Nephron progenitor cell (in vitro differentiated cells): ENCODE measurements at regions not wholly inside any gene's neighbourhood (a gene's known extent, or its start where the extent isn't known, plus 50 kb on each side); places are given as distances from the start of the nearest gene placed in this dataset.

Source experiments
- DNase-seq: peaks from one replicate; pipeline ENCODE4 v3.0.0; 2021
- H3K27ac Mint-ChIP-seq: 2 replicates; pipeline ENCODE4 v1.8.0; 2021; ENCODE audit warnings: mild to moderate bottlenecking, moderate library complexity, mixed read lengths
- H3K27me3 Mint-ChIP-seq: 2 replicates; pipeline ENCODE4 v1.8.0; 2021; ENCODE audit warnings: mild to moderate bottlenecking, low read depth, mixed read lengths; ENCODE audit not compliant: poor library complexity
- H3K36me3 Mint-ChIP-seq: 2 replicates; pipeline ENCODE4 v1.8.0; 2021; ENCODE audit warnings: low read depth, mixed read lengths
- H3K4me1 Mint-ChIP-seq: 2 replicates; pipeline ENCODE4 v1.8.0; 2021; ENCODE audit warnings: mixed read lengths
- H3K4me3 Mint-ChIP-seq: 2 replicates; pipeline ENCODE4 v1.8.0; 2021; ENCODE audit warnings: mild to moderate bottlenecking, moderate library complexity, mixed read lengths
- H3K9me3 Mint-ChIP-seq: 2 replicates; pipeline ENCODE4 v1.8.0; 2021; ENCODE audit warnings: mild to moderate bottlenecking, moderate library complexity, mixed read lengths
- CTCF ChIP-seq: fragments of 200-600 bp; sonication (generic); IDR thresholded peaks from 2 replicates; pipeline ENCODE4 v1.5.0; 2021; ENCODE audit warnings: antibody characterized with exemption

- Mint-ChIP-seq H3K27ac (no peak overlapping the region), H3K4me1 (peaks cover 8% of the 10 kb centered on the region), H3K9me3 (no peaks in the 10 kb centered on the region), H3K36me3 (no peaks in the 10 kb centered on the region), H3K4me3 (no peak overlapping the region), H3K27me3 (peaks cover 3% of the 10 kb centered on the region)
- DNase-seq = no peak
- no peak for TF ChIP-seq CTCF
Measured at GRCh38 chr16:59552164-59552563, 818.0 kb upstream of the GOT2 start.

GRCh38 chr16:59545721-59546120 is 811.6 kb upstream of the GOT2 start:
- no peaks in the 10 kb centered on the region for H3K27me3 Mint-ChIP-seq
- peaks cover 8% of the 10 kb centered on the region for H3K4me1 Mint-ChIP-seq
- TF ChIP-seq CTCF = no peak

DNA sequence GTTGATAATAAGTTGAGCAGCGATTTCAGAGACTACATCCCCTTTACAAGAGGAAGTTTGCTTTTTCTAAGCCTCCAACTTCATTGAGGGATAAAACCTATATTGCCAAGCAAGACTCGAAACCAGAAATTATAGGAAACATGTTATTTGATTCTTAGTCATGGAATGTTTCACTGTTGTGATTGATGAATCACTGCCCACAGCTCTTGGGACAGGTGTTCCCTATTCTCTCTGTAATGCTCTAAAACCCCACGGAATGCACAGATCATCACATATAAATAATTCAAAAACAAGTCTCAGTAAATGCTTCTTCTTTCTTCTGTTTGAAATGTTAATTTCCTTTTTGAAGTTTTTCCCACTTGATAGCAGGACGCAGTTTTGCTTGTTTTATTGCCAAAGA is 809.5 kb upstream of the GOT2 start:
- Mint-ChIP-seq H3K4me1 (peaks cover 8% of the 10 kb centered on the region), H3K27ac (no peak overlapping the region), H3K9me3 (no peaks in the 10 kb centered on the region), H3K27me3 (no peaks in the 10 kb centered on the region), H3K4me3 (no peak overlapping the region), H3K36me3 (no peaks in the 10 kb centered on the region)
- TF ChIP-seq CTCF = no peak
- no peak for DNase-seq

More at GRCh38 chr16:59545721-59546120, 811.6 kb upstream of the GOT2 start:
- Mint-ChIP-seq H3K4me3 (no peak overlapping the region), H3K27ac (no peak overlapping the region), H3K36me3 (no peaks in the 10 kb centered on the region), H3K9me3 (no peaks in the 10 kb centered on the region)
- DNase-seq = no peak

GRCh38 chr16:59540621-59541020 is 806.5 kb upstream of the GOT2 start:
- no peak for DNase-seq
- Mint-ChIP-seq H3K4me3 (no peak overlapping the region), H3K36me3 (no peaks in the 10 kb centered on the region), H3K27me3 (no peaks in the 10 kb centered on the region), H3K4me1 (no peaks in the 10 kb centered on the region), H3K9me3 (peaks cover 3% of the 10 kb centered on the region), H3K27ac (no peak overlapping the region)
- no peak for TF ChIP-seq CTCF

DNA sequence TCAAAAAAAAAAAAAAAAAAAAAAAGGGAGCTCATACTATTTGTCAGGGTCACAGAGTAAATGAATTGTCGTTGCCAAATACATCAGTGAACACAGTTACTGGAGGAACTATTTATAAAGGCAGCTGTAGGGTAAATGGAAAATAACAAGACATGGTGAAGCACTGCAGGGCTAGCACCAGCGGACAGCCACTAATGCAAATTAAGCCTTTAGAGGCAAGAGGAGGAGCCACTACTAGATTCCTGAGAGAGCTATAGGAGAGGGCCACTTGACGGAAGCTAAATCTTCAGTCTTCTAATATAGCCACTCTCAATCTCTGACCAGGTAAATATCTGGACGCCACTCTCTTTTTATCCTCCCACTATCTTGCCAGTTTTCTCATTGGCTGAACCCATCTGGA is 801.2 kb upstream of the GOT2 start:
- H3K36me3 Mint-ChIP-seq = no peaks in the 10 kb centered on the region
- no peak overlapping the region for H3K27ac Mint-ChIP-seq
- DNase-seq = no peak
- peaks cover 3% of the 10 kb centered on the region for H3K9me3 Mint-ChIP-seq
- TF ChIP-seq CTCF = no peak
- peaks cover 3% of the 10 kb centered on the region for H3K27me3 Mint-ChIP-seq
- no peak overlapping the region for H3K4me3 Mint-ChIP-seq
- no peaks in the 10 kb centered on the region for H3K4me1 Mint-ChIP-seq

- Mint-ChIP-seq H3K27me3 (peaks cover 3% of the 10 kb centered on the region), H3K36me3 (no peaks in the 10 kb centered on the region), H3K4me1 (no peaks in the 10 kb centered on the region), H3K4me3 (no peak overlapping the region), H3K27ac (no peak overlapping the region), H3K9me3 (no peaks in the 10 kb centered on the region)
- TF ChIP-seq CTCF = no peak
- no peak for DNase-seq
Measured at GRCh38 chr16:59527206-59527997, 793.3 kb upstream of the GOT2 start.
